OCI-LY1 (cell line): ENCODE measurements at regions not wholly inside any gene's neighbourhood (a gene's known extent, or its start where the extent isn't known, plus 50 kb on each side); places are given as distances from the start of the nearest gene placed in this dataset.

Experiments
- CTCF ChIP-seq: fragments of 200-600 bp; sonication (generic), shearing (Covaris generic); IDR thresholded peaks from 2 replicates; pipeline ENCODE4 v1.5.1; 2017; ENCODE audit warnings: mild to moderate bottlenecking, antibody characterized with exemption, low read length, moderate library complexity, mixed read lengths
- EZH2 ChIP-seq: fragments of 200-600 bp; sonication (generic), shearing (Covaris generic); IDR thresholded peaks from 2 replicates; pipeline ENCODE4 v1.8.0; 2017; ENCODE audit warnings: borderline replicate concordance, mixed run types, mild to moderate bottlenecking, antibody characterized with exemption, low read length, moderate library complexity, mixed read lengths

GRCh38 chr5:18495157-18495556 lies 860.9 kb downstream of the TAF11L14 start:
- TF ChIP-seq CTCF (no peak), EZH2 (no peak)
